ENCODE measurements at regions not wholly inside any gene's neighbourhood (a gene's known extent, or its start where the extent isn't known, plus 50 kb on each side); places are given as distances from the start of the nearest gene placed in this dataset.

DNA sequence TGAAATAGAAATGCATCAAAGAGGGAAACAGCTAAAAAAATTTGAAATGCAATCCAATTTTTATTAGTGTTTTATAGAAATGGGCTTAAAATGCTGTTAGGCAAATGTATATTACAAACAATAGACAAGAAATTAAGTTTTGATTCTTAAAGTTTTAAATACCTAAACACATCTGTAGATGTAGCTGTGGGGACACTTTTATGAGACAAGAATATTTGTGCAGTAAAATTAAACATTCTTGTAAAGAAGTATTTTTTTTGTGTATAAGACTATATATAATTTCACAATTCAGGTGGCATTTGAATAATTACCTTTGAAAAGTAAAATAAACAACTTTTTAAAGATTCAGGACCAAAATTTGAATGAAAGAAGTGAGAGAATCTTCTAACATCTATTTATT lies 1015.9 kb downstream of the REEP3 start:
- Histone ChIP-seq H3K27ac (no peak overlapping the region), H3K4me1 (no peaks in the 10 kb centered on the region), H3K36me3 (no peaks in the 10 kb centered on the region), H3K9me3 (no peaks in the 10 kb centered on the region), H3K4me3 (no peak overlapping the region), H3K27me3 (no peaks in the 10 kb centered on the region)
- intact Hi-C loops (cut with DNase I; ENCODE audit: low total_unique reads) = no loop called here
- no peak for DNase-seq
- TF ChIP-seq, protein P1, sequence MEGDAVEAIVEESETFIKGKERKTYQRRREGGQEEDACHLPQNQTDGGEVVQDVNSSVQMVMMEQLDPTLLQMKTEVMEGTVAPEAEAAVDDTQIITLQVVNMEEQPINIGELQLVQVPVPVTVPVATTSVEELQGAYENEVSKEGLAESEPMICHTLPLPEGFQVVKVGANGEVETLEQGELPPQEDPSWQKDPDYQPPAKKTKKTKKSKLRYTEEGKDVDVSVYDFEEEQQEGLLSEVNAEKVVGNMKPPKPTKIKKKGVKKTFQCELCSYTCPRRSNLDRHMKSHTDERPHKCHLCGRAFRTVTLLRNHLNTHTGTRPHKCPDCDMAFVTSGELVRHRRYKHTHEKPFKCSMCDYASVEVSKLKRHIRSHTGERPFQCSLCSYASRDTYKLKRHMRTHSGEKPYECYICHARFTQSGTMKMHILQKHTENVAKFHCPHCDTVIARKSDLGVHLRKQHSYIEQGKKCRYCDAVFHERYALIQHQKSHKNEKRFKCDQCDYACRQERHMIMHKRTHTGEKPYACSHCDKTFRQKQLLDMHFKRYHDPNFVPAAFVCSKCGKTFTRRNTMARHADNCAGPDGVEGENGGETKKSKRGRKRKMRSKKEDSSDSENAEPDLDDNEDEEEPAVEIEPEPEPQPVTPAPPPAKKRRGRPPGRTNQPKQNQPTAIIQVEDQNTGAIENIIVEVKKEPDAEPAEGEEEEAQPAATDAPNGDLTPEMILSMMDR (IDR thresholded peaks at IDR 0.05) = no peak

DNA sequence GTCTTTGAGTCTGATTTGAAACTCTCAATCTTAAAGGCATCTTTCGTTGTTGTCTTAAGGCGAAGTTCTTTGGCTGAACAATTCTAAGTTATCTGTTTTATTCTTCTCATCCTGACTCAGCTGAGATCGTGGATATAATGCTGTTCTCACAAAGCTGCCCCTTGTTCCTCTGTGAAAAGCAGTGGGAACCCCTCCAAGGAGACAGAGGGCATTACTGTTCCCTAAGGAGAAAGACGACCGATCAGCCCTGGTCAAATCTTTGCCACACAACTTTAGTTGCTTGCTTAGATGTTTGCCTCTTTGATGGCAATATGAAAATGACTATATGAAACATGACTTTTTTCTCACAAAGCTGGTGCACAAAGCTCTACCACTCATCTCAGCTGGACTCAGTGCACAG lies 1016.7 kb downstream of the REEP3 start:
- Histone ChIP-seq H3K27ac (no peak overlapping the region), H3K27me3 (no peaks in the 10 kb centered on the region), H3K4me3 (no peak overlapping the region), H3K9me3 (no peaks in the 10 kb centered on the region), H3K4me1 (no peaks in the 10 kb centered on the region), H3K36me3 (no peaks in the 10 kb centered on the region)
- no peak for DNase-seq
- TF ChIP-seq, protein P1 (IDR thresholded peaks at IDR 0.05) = no peak
- intact Hi-C loops (cut with DNase I; ENCODE audit: low total_unique reads) = no loop called here

DNA sequence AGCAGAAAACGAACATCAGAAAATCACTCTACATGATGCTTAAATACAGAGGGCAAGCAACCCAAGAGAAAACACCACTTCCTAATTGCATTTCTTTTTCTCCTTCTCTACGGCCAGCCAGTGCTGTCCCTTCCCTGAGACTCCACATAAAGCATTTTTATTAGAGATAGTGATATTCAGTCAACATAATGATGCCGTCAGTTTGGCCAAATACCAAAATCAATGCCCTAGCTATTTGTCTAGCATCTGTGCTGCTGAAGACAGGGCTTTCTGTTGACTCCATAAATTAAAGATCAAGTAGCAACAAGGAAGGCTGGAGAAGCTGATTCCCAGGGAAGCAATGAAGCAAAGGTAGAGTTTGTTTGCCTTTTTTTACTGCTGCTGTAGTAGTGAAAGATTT lies 1024.9 kb downstream of the REEP3 start:
- intact Hi-C loops (cut with DNase I; ENCODE audit: low total_unique reads) = no loop called here
- H3K27ac ChIP-seq = no peak overlapping the region

DNA sequence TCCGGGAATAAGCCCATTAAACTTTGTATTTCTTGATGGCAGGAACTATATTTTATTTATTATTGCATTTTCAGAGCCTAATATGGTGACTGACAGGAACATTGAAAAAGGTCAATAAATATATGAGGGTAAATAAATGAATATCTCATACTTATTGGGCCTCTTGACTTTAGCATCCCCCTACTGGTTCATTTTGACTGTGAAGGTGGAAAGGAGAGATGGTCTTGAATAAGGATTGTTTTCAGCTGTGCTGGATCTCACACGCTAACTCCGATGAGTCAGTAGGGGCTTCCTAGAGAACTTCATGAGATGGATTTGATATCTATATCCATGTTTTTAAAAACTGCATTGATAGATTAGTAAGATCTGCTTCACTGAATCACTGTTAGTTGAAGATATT lies 1026.0 kb downstream of the REEP3 start:
- Histone ChIP-seq H3K9me3 (no peaks in the 10 kb centered on the region), H3K36me3 (no peaks in the 10 kb centered on the region)
- intact Hi-C loops (cut with DNase I; ENCODE audit: low total_unique reads) = no loop called here

More for the DNA sequence above, 1024.9 kb downstream of the REEP3 start:
- no peak for DNase-seq
- Histone ChIP-seq H3K36me3 (no peaks in the 10 kb centered on the region), H3K4me1 (no peaks in the 10 kb centered on the region), H3K27me3 (no peaks in the 10 kb centered on the region), H3K4me3 (no peak overlapping the region), H3K9me3 (no peaks in the 10 kb centered on the region)
- TF ChIP-seq, protein P1 (IDR thresholded peaks at IDR 0.05) = no peak

DNA sequence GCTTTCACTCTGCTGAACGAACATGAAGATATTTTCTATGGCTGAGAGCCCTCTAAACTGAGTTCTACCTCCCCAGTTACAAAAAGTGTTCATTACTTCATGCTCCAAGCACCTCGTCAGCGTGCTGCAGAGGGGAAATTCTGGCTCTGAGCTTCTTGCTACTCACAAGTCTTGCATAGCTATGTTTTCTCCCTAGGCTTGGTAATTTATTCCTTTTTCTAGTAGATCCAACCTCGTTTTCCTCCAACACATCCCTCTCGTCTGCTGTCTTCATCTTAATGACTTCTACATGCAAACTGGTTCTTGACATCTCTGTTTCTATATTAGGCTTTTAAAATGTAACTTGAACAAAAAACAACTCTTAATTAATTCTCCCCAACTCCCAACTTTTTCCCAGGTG lies 1034.5 kb downstream of the REEP3 start:
- no peak overlapping the region for H3K4me3 ChIP-seq
- H3K36me3 ChIP-seq = no peaks in the 10 kb centered on the region
- TF ChIP-seq, protein P1 (IDR thresholded peaks at IDR 0.05) = no peak
- no peaks in the 10 kb centered on the region for H3K9me3 ChIP-seq
- no peaks in the 10 kb centered on the region for H3K27me3 ChIP-seq
- H3K27ac ChIP-seq = no peak overlapping the region
- no peak for DNase-seq
- H3K4me1 ChIP-seq = no peaks in the 10 kb centered on the region
- intact Hi-C loops (cut with DNase I; ENCODE audit: low total_unique reads) = no loop called here

More for the DNA sequence above, 1026.0 kb downstream of the REEP3 start:
- no peak overlapping the region for H3K27ac ChIP-seq
- no peaks in the 10 kb centered on the region for H3K4me1 ChIP-seq
- H3K27me3 ChIP-seq = no peaks in the 10 kb centered on the region
- no peak overlapping the region for H3K4me3 ChIP-seq
- no peak for DNase-seq
- TF ChIP-seq, protein P1 (IDR thresholded peaks at IDR 0.05) = no peak
